Fibroblast of lung (primary cell): ENCODE measurements at regions not wholly inside any gene's neighbourhood (a gene's known extent, or its start where the extent isn't known, plus 50 kb on each side); places are given as distances from the start of the nearest gene placed in this dataset.

Source experiments
- EZH2 ChIP-seq: IDR thresholded peaks from 2 replicates; pipeline ENCODE4 v1.5.1; 2012; ENCODE audit warnings: low read length, control low read depth, mild to moderate bottlenecking; ENCODE audit errors: missing control alignments
- TF ChIP-seq, protein P1 (sequence below), 2 donors: IDR thresholded peaks in 1 of 2; conservative IDR thresholded peaks in 1 of 2; 1 replicate in 1 of 2; 2 replicates in 1 of 2; pipeline ENCODE4 v1.5.1; 2011 to 2012; ENCODE audit warnings: low read length in 2 of 2, control low read depth in 1 of 2, inconsistent platforms in 1 of 2, low read depth in 1 of 2, mild to moderate bottlenecking in 1 of 2

- TF ChIP-seq, protein P1, sequence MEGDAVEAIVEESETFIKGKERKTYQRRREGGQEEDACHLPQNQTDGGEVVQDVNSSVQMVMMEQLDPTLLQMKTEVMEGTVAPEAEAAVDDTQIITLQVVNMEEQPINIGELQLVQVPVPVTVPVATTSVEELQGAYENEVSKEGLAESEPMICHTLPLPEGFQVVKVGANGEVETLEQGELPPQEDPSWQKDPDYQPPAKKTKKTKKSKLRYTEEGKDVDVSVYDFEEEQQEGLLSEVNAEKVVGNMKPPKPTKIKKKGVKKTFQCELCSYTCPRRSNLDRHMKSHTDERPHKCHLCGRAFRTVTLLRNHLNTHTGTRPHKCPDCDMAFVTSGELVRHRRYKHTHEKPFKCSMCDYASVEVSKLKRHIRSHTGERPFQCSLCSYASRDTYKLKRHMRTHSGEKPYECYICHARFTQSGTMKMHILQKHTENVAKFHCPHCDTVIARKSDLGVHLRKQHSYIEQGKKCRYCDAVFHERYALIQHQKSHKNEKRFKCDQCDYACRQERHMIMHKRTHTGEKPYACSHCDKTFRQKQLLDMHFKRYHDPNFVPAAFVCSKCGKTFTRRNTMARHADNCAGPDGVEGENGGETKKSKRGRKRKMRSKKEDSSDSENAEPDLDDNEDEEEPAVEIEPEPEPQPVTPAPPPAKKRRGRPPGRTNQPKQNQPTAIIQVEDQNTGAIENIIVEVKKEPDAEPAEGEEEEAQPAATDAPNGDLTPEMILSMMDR (conservative IDR thresholded peaks at IDR 0.05 in 1 of 2, IDR thresholded peaks at IDR 0.05 in 1 of 2; ENCODE audit: low read depth in 1 of 2, low read length in 2 of 2): no peak
- TF ChIP-seq EZH2: no peak
Measured at GRCh38 chr18:10085876-10086275, 172.1 kb downstream of the VAPA start.
